Heart left ventricle (tissue), 16 donors: ENCODE measurements at regions not wholly inside any gene's neighbourhood (a gene's known extent, or its start where the extent isn't known, plus 50 kb on each side); places are given as distances from the start of the nearest gene placed in this dataset.
A peak's percentile ranks its signal among the peaks of the same experiment; 100 is the strongest.
"Not testable (repeated sequence)": the region's sequence is repeated elsewhere in the genome, so short reads cannot be mapped to it uniquely, and the experiment has no call there.

Experiments used
- ATAC-seq, 4 donors: fragments of 200-7000 bp; cut with Tn5 transposase; one replicate each; pipeline ENCODE4 v1.9.1; 2020 to 2022; ENCODE audit warnings: moderate library complexity in 4 of 4, mild to moderate bottlenecking in 3 of 4, moderate number of reproducible peaks in 1 of 4
- DNase-seq, 5 donors: peaks; one replicate each; pipeline ENCODE4 v3.0.0-alpha.2; 2020
- H3K27ac ChIP-seq, 12 donors: fragments of 200-600 bp; sonication (generic) in 4 of 12; one replicate each; pipeline versions ENCODE4 v1.5.0 to v1.8.0; 2016 to 2022; ENCODE audit warnings: mild to moderate bottlenecking in 2 of 12
- H3K27me3 ChIP-seq, 9 donors: fragments of 200-600 bp; sonication (generic) in 2 of 9; one replicate each; pipeline versions ENCODE4 v1.5.1 to v1.8.0; 2016 to 2022; ENCODE audit warnings: mild to moderate bottlenecking in 3 of 9
- H3K36me3 ChIP-seq, 9 donors: fragments of 200-600 bp; sonication (generic) in 2 of 9; one replicate each; pipeline versions ENCODE4 v1.5.0 to v1.8.0; 2018 to 2022; ENCODE audit warnings: mild to moderate bottlenecking in 2 of 9
- H3K4me1 ChIP-seq, 12 donors: fragments of 200-600 bp; sonication (generic) in 4 of 12; one replicate each; pipeline versions ENCODE4 v1.5.0 to v1.8.0; 2016 to 2022; ENCODE audit warnings: mild to moderate bottlenecking in 3 of 12
- H3K4me3 ChIP-seq, 12 donors: fragments of 200-600 bp; sonication (generic) in 4 of 12; one replicate each; pipeline versions ENCODE4 v1.5.0 to v1.8.0; 2017 to 2022; ENCODE audit warnings: mild to moderate bottlenecking in 9 of 12, moderate library complexity in 4 of 12
- H3K9me3 ChIP-seq, 12 donors: fragments of 200-600 bp; sonication (generic) in 4 of 12; one replicate each; pipeline versions ENCODE4 v1.5.0 to v1.8.0; 2016 to 2022; ENCODE audit warnings: mild to moderate bottlenecking in 1 of 12
- POLR2A ChIP-seq, 2 donors: fragments of 450-650 bp; IDR thresholded peaks; one replicate each; pipeline ENCODE4 v1.6.1; 2017; ENCODE audit warnings: antibody characterized with exemption in 2 of 2, mild to moderate bottlenecking in 2 of 2, moderate library complexity in 2 of 2
- WGBS, 4 donors: extraction: QIAGEN DNeasy Blood & Tissue Kit in 2 of 4; methylation state at CpG; one replicate each; pipeline versions ENCODE4 v1.1.5 to v1.1.7; 2013 to 2018; 5-methylcytosine and 5-hydroxymethylcytosine counted together
- intact Hi-C, 10 donors: fragments of 100-400 bp; cut with DNase I; formaldehyde crosslinking; loops; one replicate each; pipeline versions ENCODE4 v1.11.1 to v1.14.2; 2022
- TF ChIP-seq, protein P1 (sequence below), 12 donors: fragments of 200-600 bp; sonication (generic) in 4 of 12; IDR thresholded peaks; one replicate each; pipeline versions ENCODE4 v1.5.0 to v1.8.0; 2018 to 2022; ENCODE audit warnings: antibody characterized with exemption in 12 of 12, mild to moderate bottlenecking in 5 of 12
- donor health status: ischemic (EF 13 %, LVEDD 7.1; RV severe dilation, severe dysfunction).
- donor health status: healthy with polysubstance abuse.
- donor health status: DM: no; HTN: yes; CAD: no.
- donor health status: DM: no; HTN: no; CAD: no.
- donor health status: ischemic (EF 25% LVEDD 6.9; RV normal size, moderate dysfunction).
- donor health status: ischemic (EF 25% LVEDD 5.7; RV mildly dilated, moderate dysfunction).
- donor health status: healthy.
- donor health status: DM: yes; HTN: yes; CAD: no.
- donor health status: ischemic (EF 35%, LVEDD 5.7; RV mildly dilated, moderate dysfunction).
- donor health status: nonischemic (EF 11% LVEDD 7.7; RV severe dilation, severe dysfunction).
- donor health status: DM: yes; HTN: yes; CAD: no.
- donor health status: PGD.
- donor health status: ischemic (EF 29% LVEDD 5.4; RV normal size, mild dysfunction).
- donor health status: nonischemic (EF 23%, LVEDD 6.1; RV moderate dilation, normal function).

DNA sequence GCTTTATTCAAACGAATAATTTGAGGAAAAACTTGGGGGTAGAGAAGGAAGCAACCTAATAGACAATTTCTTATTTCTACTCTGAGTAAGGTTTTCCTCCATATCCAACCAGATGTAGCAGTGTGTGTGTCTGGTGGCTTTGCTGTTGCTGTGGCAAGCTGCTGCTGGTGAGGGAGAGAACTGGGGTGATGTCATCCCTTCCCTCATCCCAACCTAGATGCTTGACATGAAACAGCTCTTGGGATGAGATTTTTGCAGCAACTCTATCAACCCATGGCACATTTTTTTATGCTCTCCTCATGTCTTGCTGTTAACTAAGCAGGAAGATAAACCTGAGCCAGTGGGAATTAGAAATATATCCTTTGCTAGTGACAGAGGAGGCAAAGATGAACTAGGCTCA, 135.8 kb downstream of the PCSK1 start:
- H3K27me3 ChIP-seq = no peaks in the 10 kb centered on the region
- H3K4me1 ChIP-seq = peaks cover 0 to 40% (median 12%) of the 10 kb centered on the region in 12 donors
- ATAC-seq (peak; percentile 58 to 82 (median 72)), DNase-seq (peak in 4 of 5 donors; percentile 22 to 51 (median 26))
- 22 to 37% (median 30%) methylated on average over 1 of the region's 1 CpG for WGBS, 4 donors
- no peak for TF ChIP-seq POLR2A (IDR thresholded peaks at IDR 0.05)
- TF ChIP-seq, protein P1, sequence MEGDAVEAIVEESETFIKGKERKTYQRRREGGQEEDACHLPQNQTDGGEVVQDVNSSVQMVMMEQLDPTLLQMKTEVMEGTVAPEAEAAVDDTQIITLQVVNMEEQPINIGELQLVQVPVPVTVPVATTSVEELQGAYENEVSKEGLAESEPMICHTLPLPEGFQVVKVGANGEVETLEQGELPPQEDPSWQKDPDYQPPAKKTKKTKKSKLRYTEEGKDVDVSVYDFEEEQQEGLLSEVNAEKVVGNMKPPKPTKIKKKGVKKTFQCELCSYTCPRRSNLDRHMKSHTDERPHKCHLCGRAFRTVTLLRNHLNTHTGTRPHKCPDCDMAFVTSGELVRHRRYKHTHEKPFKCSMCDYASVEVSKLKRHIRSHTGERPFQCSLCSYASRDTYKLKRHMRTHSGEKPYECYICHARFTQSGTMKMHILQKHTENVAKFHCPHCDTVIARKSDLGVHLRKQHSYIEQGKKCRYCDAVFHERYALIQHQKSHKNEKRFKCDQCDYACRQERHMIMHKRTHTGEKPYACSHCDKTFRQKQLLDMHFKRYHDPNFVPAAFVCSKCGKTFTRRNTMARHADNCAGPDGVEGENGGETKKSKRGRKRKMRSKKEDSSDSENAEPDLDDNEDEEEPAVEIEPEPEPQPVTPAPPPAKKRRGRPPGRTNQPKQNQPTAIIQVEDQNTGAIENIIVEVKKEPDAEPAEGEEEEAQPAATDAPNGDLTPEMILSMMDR (IDR thresholded peaks at IDR 0.05) = no peak
- no peak overlapping the region for H3K4me3 ChIP-seq
- peak overlapping the region in 7 of 12 donors; percentile 7 to 75 (median 60) for H3K27ac ChIP-seq
- peaks cover 0 to 21% (median 0%) of the 10 kb centered on the region in 12 donors for H3K9me3 ChIP-seq
- intact Hi-C loops = no loop called here
- no peaks in the 10 kb centered on the region for H3K36me3 ChIP-seq

DNA sequence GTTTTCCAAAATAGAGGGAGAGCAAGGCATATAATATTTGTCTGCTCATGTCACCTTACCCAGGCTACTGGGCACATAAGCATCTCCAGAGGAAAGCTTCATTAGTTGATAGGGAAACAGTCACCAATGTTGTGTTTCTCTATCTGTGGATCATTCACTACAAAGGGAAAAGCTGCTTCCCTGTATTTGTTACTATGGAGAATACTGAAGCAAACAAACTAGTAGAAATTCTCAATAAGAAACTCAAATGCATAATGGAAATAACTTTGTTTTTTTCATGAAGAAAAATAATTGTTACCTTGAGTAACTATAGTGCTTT, 138.2 kb downstream of the PCSK1 start:
- no peaks in the 10 kb centered on the region for H3K27me3 ChIP-seq
- ATAC-seq = peak in 1 of 4 donors; percentile 8
- no peak for DNase-seq
- H3K9me3 ChIP-seq = peaks cover 0 to 6% (median 0%) of the 10 kb centered on the region in 12 donors
- peaks cover 0 to 42% (median 12%) of the 10 kb centered on the region in 12 donors for H3K4me1 ChIP-seq
- H3K4me3 ChIP-seq = no peak overlapping the region
- H3K27ac ChIP-seq = peak overlapping the region in 11 of 12 donors; percentile 33 to 75 (median 54)
- TF ChIP-seq, protein P1 (IDR thresholded peaks at IDR 0.05) = no peak
- no peak for TF ChIP-seq POLR2A (IDR thresholded peaks at IDR 0.05)
- no peaks in the 10 kb centered on the region for H3K36me3 ChIP-seq
- intact Hi-C loops = loop anchor here in 2 of 10 donors (5.0 kb wide), 1 partner anchor 48 kb away; no protein-coding TSS in a partner anchor

DNA sequence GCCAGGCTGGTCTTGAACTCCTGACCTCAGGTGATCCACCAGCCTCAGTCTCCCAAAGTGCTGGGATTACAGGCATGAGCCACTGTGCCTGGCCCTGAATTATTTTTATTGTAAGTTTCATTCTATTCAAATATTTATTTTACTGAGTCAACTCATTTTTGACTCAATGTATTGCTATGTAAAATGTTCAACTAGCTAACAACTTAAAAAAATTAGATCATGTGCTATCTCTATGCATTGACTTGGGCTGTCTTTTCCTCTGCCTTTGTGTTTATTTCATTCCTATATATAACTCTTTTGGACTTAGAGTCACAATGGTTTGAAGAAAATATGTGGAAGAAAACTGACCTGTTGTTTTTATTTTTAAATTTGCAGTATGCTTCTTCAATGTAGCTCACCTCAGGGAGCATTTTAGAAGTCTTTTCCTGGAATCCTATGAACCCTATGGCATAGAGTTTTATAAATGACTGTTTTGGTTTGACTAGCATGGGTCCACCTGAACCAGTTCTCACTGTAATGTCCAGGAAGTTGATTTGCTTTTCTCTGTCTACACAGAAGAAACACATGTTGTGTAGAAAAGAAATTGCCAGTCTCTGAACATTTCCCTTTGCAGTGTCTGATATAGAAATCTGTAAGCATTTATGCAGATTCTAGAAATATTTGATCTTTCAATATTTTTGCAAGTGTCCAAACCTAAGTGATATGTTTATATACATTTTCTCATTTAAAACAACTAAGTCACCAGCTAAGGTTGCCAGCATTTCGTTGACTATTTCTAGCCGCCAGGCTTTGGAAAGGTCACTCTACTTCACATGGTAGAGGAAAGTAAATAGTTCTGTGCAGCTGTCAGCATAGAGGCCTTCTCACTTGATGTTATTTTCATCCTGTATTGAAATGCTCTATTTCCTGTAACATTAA, 138.8 kb downstream of the PCSK1 start:
- intact Hi-C loops = loop anchor here in 2 of 10 donors (5.0 kb wide), 1 partner anchor 47 kb away; no protein-coding TSS in a partner anchor
- Histone ChIP-seq H3K9me3 (peaks cover 0 to 5% (median 0%) of the 10 kb centered on the region in 12 donors), H3K27me3 (no peaks in the 10 kb centered on the region), H3K27ac (peak overlapping the region in 11 of 12 donors; percentile 33 to 75 (median 54)), H3K36me3 (no peaks in the 10 kb centered on the region), H3K4me3 (no peak overlapping the region), H3K4me1 (peaks cover 0 to 42% (median 12%) of the 10 kb centered on the region in 12 donors)
- TF ChIP-seq, protein P1 (IDR thresholded peaks at IDR 0.05) = no peak
- TF ChIP-seq POLR2A (IDR thresholded peaks at IDR 0.05) = no peak
- 35 to 50% (median 43%) methylated on average over 2 of the region's 2 CpGs for WGBS, 4 donors
- peak in 1 of 5 donors; percentile 30 for DNase-seq
- ATAC-seq = peak; percentile 53 to 78 (median 71)

DNA sequence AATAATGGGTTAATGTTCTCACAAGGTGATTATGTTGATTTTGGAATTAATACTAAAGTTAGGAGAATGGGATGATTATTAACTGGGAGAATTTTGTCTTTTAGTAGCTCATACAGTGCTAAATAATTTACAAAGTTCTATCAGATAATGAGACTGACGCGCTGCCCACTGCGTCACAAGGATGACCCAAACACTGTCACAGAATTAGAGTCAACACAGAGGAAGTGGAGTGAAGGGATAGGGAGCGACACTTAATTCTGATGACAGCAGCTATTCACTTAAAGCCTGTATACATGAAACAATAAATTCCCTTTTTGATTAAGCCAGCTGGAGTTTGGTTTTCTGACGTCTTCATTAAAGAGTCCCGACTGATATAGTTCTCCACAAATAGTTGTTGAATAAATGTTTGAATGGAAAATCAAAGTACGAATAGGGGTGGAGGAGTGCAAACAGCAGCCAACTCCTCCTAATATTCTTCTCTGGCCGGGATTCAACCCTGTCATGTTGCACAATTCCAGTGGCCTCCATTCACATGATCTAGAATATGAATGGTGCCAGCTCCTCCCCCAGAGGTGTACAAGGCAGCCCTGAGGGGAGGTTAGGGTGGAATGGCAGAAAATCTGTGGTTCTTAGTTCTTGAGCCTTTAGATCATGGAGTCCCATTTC, 140.3 kb downstream of the PCSK1 start:
- H3K4me1 ChIP-seq = peaks cover 0 to 35% (median 9%) of the 10 kb centered on the region in 12 donors
- 51 to 61% (median 57%) methylated on average over 8 of the region's 8 CpGs for WGBS, 4 donors
- DNase-seq (peak in 2 of 5 donors; percentile 34 to 60), ATAC-seq (peak; percentile 40 to 81 (median 74))
- H3K27me3 ChIP-seq = no peaks in the 10 kb centered on the region
- intact Hi-C loops = loop anchor here in 2 of 10 donors (5.0 kb wide), 1 partner anchor 45 kb away; no protein-coding TSS in a partner anchor
- TF ChIP-seq POLR2A (IDR thresholded peaks at IDR 0.05) = no peak
- TF ChIP-seq, protein P1 (IDR thresholded peaks at IDR 0.05) = no peak
- no peaks in the 10 kb centered on the region for H3K36me3 ChIP-seq
- H3K27ac ChIP-seq = peak overlapping the region in 2 of 12 donors; percentile 39 to 74
- peaks cover 0 to 6% (median 0%) of the 10 kb centered on the region in 12 donors for H3K9me3 ChIP-seq
- no peak overlapping the region for H3K4me3 ChIP-seq

DNA sequence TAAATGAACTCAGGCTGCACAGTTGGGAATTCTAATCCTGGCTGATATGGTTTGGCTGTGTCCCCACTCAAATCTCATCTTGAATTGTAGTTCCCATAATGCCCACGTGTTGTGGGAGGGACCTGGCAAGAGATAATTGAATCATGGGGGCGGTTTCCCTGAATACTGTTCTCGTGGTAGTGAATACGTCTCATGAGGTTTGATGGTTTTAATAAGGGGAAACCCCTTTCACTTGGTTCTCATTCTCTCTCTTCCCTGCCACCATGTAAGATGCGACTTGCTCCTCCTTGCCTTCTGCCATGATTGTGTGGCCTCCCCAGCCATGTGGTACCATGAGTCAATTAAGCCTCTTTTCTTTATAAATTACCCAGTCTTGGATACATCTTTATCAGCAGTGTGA, 143.8 kb downstream of the PCSK1 start:
- H3K27me3 ChIP-seq, H3K9me3 ChIP-seq, H3K36me3 ChIP-seq, ATAC-seq, DNase-seq, intact Hi-C loops, H3K4me3 ChIP-seq, H3K27ac ChIP-seq: not testable (repeated sequence)
- WGBS, 4 donors = 61 to 68% (median 65%) methylated on average over 5 of the region's 5 CpGs
- H3K4me1 ChIP-seq = peaks cover 0 to 14% (median 1%) of the 10 kb centered on the region in 12 donors
